ENCODE measurements at regions not wholly inside any gene's neighbourhood (a gene's known extent, or its start where the extent isn't known, plus 50 kb on each side); places are given as distances from the start of the nearest gene placed in this dataset.

- no peaks in the 10 kb centered on the region for H3K9me1 ChIP-seq (ENCODE audit: insufficient read depth, low read length)
- H3K18ac ChIP-seq (ENCODE audit: low read depth, low read length): no peak overlapping the region
- no peaks in the 10 kb centered on the region for H3K27me3 ChIP-seq (ENCODE audit: control insufficient read depth, insufficient read depth, low read length)
- BruUV-seq (replicated peaks): no TSS peak
- no peak overlapping the region for H4K91ac ChIP-seq (ENCODE audit: insufficient read depth, low read depth, low read length)
- in situ Hi-C loops (cut with MboI; ENCODE audit: low sequenced_read_pairs): no loop called here
- intact Hi-C loops (cut with micrococcal nuclease): no loop called here
- H3K9ac ChIP-seq (ENCODE audit: low read depth, low read length): no peak overlapping the region
- H4K8ac ChIP-seq (ENCODE audit: low read depth in 2 of 2, low read length in 2 of 2): no peak overlapping the region
- dilution Hi-C loops (cut with HindIII; ENCODE audit: low sequenced_read_pairs, unreplicated experiment): no loop called here
- H2BK5ac ChIP-seq (ENCODE audit: low read depth, low read length, poor library complexity, severe bottlenecking): no peak overlapping the region
- ATAC-seq (ENCODE audit: low read depth): no peak
- no peak overlapping the region for H2AK9ac ChIP-seq (replicated peaks; ENCODE audit: low read depth, low read length, poor library complexity)
- no CpG with 5 or more reads among the region's 4 CpGs for WGBS, 2 experiments (ENCODE audit: extremely low coverage in 2 of 2, insufficient read length in 1 of 2)
- H2BK20ac ChIP-seq (ENCODE audit: low read depth, low read length): no peak overlapping the region
- no peaks in the 10 kb centered on the region for H4K20me1 ChIP-seq (ENCODE audit: insufficient read depth, low read length)
- no peak overlapping the region for H2BK120ac ChIP-seq (ENCODE audit: low read depth, low read length)
- H3K4me1 ChIP-seq (ENCODE audit: control insufficient read depth, insufficient read depth, low read length): peaks cover 2% of the 10 kb centered on the region; the same call in 1 of the 2 replicates
- CTCF ChIA-PET: no interaction called here
- H2BK15ac ChIP-seq (ENCODE audit: low read depth, low read length): no peak overlapping the region
- no peaks in the 10 kb centered on the region for H3K36me3 ChIP-seq (ENCODE audit: control insufficient read depth, insufficient read depth, low read length)
- H3K79me1 ChIP-seq (ENCODE audit: low read depth in 1 of 2, low read length in 2 of 2): peaks cover 5% of the 10 kb centered on the region in 2 experiments; a peak in 1 of 4 replicates
- H3K4me2 ChIP-seq (ENCODE audit: low read depth, low read length): no peak overlapping the region
- H3K56ac ChIP-seq (ENCODE audit: extremely low read depth, insufficient read depth, low read length): no peak overlapping the region
- no peak overlapping the region for H3K14ac ChIP-seq (replicated peaks; ENCODE audit: low read depth, low read length)
- POLR2A ChIA-PET (ENCODE audit: unreplicated experiment): no interaction called here
- H4K5ac ChIP-seq (ENCODE audit: low read depth, low read length): no peak overlapping the region
- H3K27ac ChIP-seq (ENCODE audit: insufficient read depth, low read length): no peak overlapping the region
- H2AK5ac ChIP-seq (ENCODE audit: low read depth, low read length): no peak overlapping the region
- H2AFZ ChIP-seq (replicated peaks; ENCODE audit: low read length, poor library complexity): no peak overlapping the region
- DNase-seq: no peak
- TF ChIP-seq CEBPB (IDR thresholded peaks at IDR 0.05; ENCODE audit: low read depth, low read length) (no peak), CHD1 (IDR thresholded peaks at IDR 0.05; ENCODE audit: low read depth, low read length) (no peak), SMC3 (IDR thresholded peaks at IDR 0.05; ENCODE audit: low read depth, low read length) (no peak), MAFK (IDR thresholded peaks at IDR 0.05; ENCODE audit: low read depth, low read length) (no peak), MXI1 (IDR thresholded peaks at IDR 0.05; ENCODE audit: borderline replicate concordance, low read depth, low read length) (no peak), POLR2A (IDR thresholded peaks at IDR 0.05; ENCODE audit: low read depth, low read length) (no peak), MAZ (IDR thresholded peaks at IDR 0.05; ENCODE audit: borderline replicate concordance, low read depth, low read length) (no peak), RAD21 (IDR thresholded peaks at IDR 0.05; ENCODE audit: low read length) (no peak)
- TF ChIP-seq, protein P1, sequence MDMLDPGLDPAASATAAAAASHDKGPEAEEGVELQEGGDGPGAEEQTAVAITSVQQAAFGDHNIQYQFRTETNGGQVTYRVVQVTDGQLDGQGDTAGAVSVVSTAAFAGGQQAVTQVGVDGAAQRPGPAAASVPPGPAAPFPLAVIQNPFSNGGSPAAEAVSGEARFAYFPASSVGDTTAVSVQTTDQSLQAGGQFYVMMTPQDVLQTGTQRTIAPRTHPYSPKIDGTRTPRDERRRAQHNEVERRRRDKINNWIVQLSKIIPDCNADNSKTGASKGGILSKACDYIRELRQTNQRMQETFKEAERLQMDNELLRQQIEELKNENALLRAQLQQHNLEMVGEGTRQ (IDR thresholded peaks at IDR 0.05; ENCODE audit: low read depth, low read length): no peak
- TF ChIP-seq, protein P2, sequence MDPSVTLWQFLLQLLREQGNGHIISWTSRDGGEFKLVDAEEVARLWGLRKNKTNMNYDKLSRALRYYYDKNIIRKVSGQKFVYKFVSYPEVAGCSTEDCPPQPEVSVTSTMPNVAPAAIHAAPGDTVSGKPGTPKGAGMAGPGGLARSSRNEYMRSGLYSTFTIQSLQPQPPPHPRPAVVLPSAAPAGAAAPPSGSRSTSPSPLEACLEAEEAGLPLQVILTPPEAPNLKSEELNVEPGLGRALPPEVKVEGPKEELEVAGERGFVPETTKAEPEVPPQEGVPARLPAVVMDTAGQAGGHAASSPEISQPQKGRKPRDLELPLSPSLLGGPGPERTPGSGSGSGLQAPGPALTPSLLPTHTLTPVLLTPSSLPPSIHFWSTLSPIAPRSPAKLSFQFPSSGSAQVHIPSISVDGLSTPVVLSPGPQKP (IDR thresholded peaks at IDR 0.05; ENCODE audit: borderline replicate concordance, low read depth, low read length): no peak
- TF ChIP-seq, protein P3, sequence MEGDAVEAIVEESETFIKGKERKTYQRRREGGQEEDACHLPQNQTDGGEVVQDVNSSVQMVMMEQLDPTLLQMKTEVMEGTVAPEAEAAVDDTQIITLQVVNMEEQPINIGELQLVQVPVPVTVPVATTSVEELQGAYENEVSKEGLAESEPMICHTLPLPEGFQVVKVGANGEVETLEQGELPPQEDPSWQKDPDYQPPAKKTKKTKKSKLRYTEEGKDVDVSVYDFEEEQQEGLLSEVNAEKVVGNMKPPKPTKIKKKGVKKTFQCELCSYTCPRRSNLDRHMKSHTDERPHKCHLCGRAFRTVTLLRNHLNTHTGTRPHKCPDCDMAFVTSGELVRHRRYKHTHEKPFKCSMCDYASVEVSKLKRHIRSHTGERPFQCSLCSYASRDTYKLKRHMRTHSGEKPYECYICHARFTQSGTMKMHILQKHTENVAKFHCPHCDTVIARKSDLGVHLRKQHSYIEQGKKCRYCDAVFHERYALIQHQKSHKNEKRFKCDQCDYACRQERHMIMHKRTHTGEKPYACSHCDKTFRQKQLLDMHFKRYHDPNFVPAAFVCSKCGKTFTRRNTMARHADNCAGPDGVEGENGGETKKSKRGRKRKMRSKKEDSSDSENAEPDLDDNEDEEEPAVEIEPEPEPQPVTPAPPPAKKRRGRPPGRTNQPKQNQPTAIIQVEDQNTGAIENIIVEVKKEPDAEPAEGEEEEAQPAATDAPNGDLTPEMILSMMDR (conservative IDR thresholded peaks at IDR 0.05; ENCODE audit: low read depth, low read length): no peak
- no peaks in the 10 kb centered on the region for H3K9me3 ChIP-seq (ENCODE audit: control insufficient read depth, insufficient read depth, low read length)
- no peak overlapping the region for H3K23ac ChIP-seq (ENCODE audit: low read depth, low read length)
- no peak overlapping the region for H3K4ac ChIP-seq (ENCODE audit: low read depth, low read length)
- no peak overlapping the region for H3K4me3 ChIP-seq (ENCODE audit: insufficient read depth, low read depth, low read length)
These were observed 50.4 kb upstream of the SERTAD2 start for GRCh38 chr2:64704161-64704560.

All from IMR-90 (cell line).